ENCODE measurements at regions not wholly inside any gene's neighbourhood (a gene's known extent, or its start where the extent isn't known, plus 50 kb on each side); places are given as distances from the start of the nearest gene placed in this dataset.
A peak's percentile ranks its signal among the peaks of the same experiment; 100 is the strongest.

GRCh38 chr2:212695426-212695825, 156.8 kb upstream of the ERBB4 start:
- TF ChIP-seq EZH2phosphoT487 (IDR thresholded peaks at IDR 0.05; ENCODE audit: borderline replicate concordance, low read depth, low read length): no peak
- no peak for DNase-seq (ENCODE audit: low spot score)
- H3K9me3 ChIP-seq (ENCODE audit: low read length): no peaks in the 10 kb centered on the region
- H3K4me2 ChIP-seq (ENCODE audit: low read length): no peak overlapping the region
- no peaks in the 10 kb centered on the region for H3K9me2 ChIP-seq (ENCODE audit: insufficient read depth, low read length)
- no peak overlapping the region for H2AFZ ChIP-seq (ENCODE audit: low read length)
- no TSS peak for BruUV-seq (replicated peaks)
- intact Hi-C loops (cut with micrococcal nuclease; ENCODE audit: unreplicated experiment): no loop called here
- no peaks in the 10 kb centered on the region for H3K79me2 ChIP-seq (ENCODE audit: insufficient read depth, low read depth, low read length)
- ChIA-PET CTCF (ENCODE audit: unreplicated experiment) (interaction anchor here (0.5 kb wide), 1 partner anchor 336 kb away, joined by 3 read pairs; no protein-coding TSS in a partner anchor), POLR2A (no interaction called here)
- no peaks in the 10 kb centered on the region for H4K20me1 ChIP-seq (ENCODE audit: insufficient read depth, low read length)
- H3K36me3 ChIP-seq (ENCODE audit: insufficient read depth, low read length): no peaks in the 10 kb centered on the region
- peaks cover 8% of the 10 kb centered on the region for H3K4me1 ChIP-seq (ENCODE audit: insufficient read depth, low read length, poor library complexity, severe bottlenecking)
- H3K27ac ChIP-seq (ENCODE audit: low read depth, low read length, poor library complexity, severe bottlenecking): no peak overlapping the region
- no peak overlapping the region for H3K4me3 ChIP-seq (ENCODE audit: low read depth, low read length, poor library complexity, severe bottlenecking)

GRCh38 chr2:212694398-212694797, 155.8 kb upstream of the ERBB4 start:
- H3K36me3 ChIP-seq (ENCODE audit: insufficient read depth, low read length): no peaks in the 10 kb centered on the region
- TF ChIP-seq CTCF (conservative IDR thresholded peaks at IDR 0.05; ENCODE audit: low read length) (no peak), EZH2phosphoT487 (IDR thresholded peaks at IDR 0.05; ENCODE audit: borderline replicate concordance, low read depth, low read length) (no peak)
- CTCF ChIA-PET (ENCODE audit: unreplicated experiment): no interaction called here
- no peak overlapping the region for H3K27ac ChIP-seq (ENCODE audit: low read depth, low read length, poor library complexity, severe bottlenecking)
- H3K4me3 ChIP-seq (ENCODE audit: low read depth, low read length, poor library complexity, severe bottlenecking): no peak overlapping the region
- H2AFZ ChIP-seq (ENCODE audit: low read length): peak overlapping the region; percentile 44; the same call in 1 of the 2 replicates
- intact Hi-C loops (cut with micrococcal nuclease; ENCODE audit: unreplicated experiment): no loop called here
- no peaks in the 10 kb centered on the region for H4K20me1 ChIP-seq (ENCODE audit: insufficient read depth, low read length)
- no peaks in the 10 kb centered on the region for H3K79me2 ChIP-seq (ENCODE audit: insufficient read depth, low read depth, low read length)
- H3K9me3 ChIP-seq (ENCODE audit: low read length): no peaks in the 10 kb centered on the region
- H3K9me2 ChIP-seq (ENCODE audit: insufficient read depth, low read length): no peaks in the 10 kb centered on the region
- no TSS peak for BruUV-seq (replicated peaks)
- no peak overlapping the region for H3K4me2 ChIP-seq (ENCODE audit: low read length)
- peaks cover 8% of the 10 kb centered on the region for H3K4me1 ChIP-seq (ENCODE audit: insufficient read depth, low read length, poor library complexity, severe bottlenecking)
- POLR2A ChIA-PET: no interaction called here
- no peak for DNase-seq (ENCODE audit: low spot score)

GRCh38 chr2:212692466-212692865, 153.9 kb upstream of the ERBB4 start:
- Histone ChIP-seq H3K9me2 (ENCODE audit: insufficient read depth, low read length) (no peaks in the 10 kb centered on the region), H3K79me2 (ENCODE audit: insufficient read depth, low read depth, low read length) (no peaks in the 10 kb centered on the region), H3K4me1 (ENCODE audit: insufficient read depth, low read length, poor library complexity, severe bottlenecking) (peaks cover 8% of the 10 kb centered on the region), H3K27ac (ENCODE audit: low read depth, low read length, poor library complexity, severe bottlenecking) (no peak overlapping the region), H3K4me2 (ENCODE audit: low read length) (peak overlapping the region; percentile 22; the same call in 1 of the 2 replicates), H2AFZ (ENCODE audit: low read length) (peak overlapping the region; percentile 73; the same call in 1 of the 2 replicates), H3K4me3 (ENCODE audit: low read depth, low read length, poor library complexity, severe bottlenecking) (no peak overlapping the region), H3K36me3 (ENCODE audit: insufficient read depth, low read length) (no peaks in the 10 kb centered on the region), H4K20me1 (ENCODE audit: insufficient read depth, low read length) (no peaks in the 10 kb centered on the region), H3K9me3 (ENCODE audit: low read length) (no peaks in the 10 kb centered on the region)
- peak; percentile 42 for DNase-seq (ENCODE audit: low spot score)
- ChIA-PET POLR2A (interaction anchor here (0.6 to 1.1 kb wide), 5 partner anchors 10 to 763 kb away, joined by 3 to 7 read pairs (median 3); no protein-coding TSS in a partner anchor), CTCF (ENCODE audit: unreplicated experiment) (no interaction called here)
- intact Hi-C loops (cut with micrococcal nuclease; ENCODE audit: unreplicated experiment): no loop called here
- no peak for TF ChIP-seq CTCF (conservative IDR thresholded peaks at IDR 0.05; ENCODE audit: low read length)
- no peak for TF ChIP-seq EZH2phosphoT487 (IDR thresholded peaks at IDR 0.05; ENCODE audit: borderline replicate concordance, low read depth, low read length)
- BruUV-seq (replicated peaks): no TSS peak
